ENCODE measurements at regions not wholly inside any gene's neighbourhood (a gene's known extent, or its start where the extent isn't known, plus 50 kb on each side); places are given as distances from the start of the nearest gene placed in this dataset.

DNA sequence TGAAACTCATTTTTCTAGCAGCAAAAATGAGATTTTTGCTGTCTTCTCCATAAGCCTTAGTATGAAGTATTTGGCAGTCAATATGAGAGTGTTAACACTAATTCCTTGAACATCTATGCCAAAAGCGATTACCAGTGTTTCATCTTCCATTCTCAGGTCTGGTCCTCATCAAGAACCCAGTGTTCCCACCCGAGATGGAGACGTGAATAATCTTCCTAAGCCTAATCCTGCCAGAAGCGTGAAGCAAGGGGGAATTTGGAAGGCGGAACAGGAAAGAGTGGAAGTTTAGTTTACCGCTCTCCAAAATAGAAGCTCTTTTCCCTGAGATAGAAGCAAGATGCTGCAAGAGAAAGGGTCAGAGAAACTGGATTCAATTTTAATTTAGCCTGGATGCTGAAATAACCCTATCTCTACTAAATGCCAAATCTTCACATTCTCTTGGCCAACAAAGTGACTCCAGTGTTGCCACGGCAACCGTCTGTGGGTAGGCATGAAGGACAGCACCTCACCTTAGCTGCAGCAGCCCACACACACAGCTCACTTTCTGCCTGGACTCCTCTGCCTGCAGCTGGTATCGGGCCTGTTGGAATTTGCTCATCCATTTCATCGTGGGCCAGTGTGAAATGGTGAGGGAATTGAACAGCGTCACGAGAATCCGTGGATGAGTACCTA lies 711.1 kb downstream of the CBLN2 start:
- no peak overlapping the region for H3K27ac Mint-ChIP-seq
- no peak for TF ChIP-seq CTCF (IDR thresholded peaks at IDR 0.05)
- H3K4me3 Mint-ChIP-seq = no peak overlapping the region
- 0 out of 2 replicates have a peak, but pooled peaks cover 4% of the 10 kb centered on the region for H3K36me3 Mint-ChIP-seq (ENCODE audit: low read depth)
- H3K9me3 Mint-ChIP-seq = peaks cover 32% of the 10 kb centered on the region
- H3K4me1 Mint-ChIP-seq (ENCODE audit: low read depth) = no peaks in the 10 kb centered on the region
- DNase-seq = no peak
- no peaks in the 10 kb centered on the region; the same call in 1 of the 2 replicates for H3K27me3 Mint-ChIP-seq (ENCODE audit: insufficient read depth)

- no peak for DNase-seq
- Mint-ChIP-seq H3K36me3 (ENCODE audit: low read depth) (0 out of 2 replicates have a peak, but pooled peaks cover 4% of the 10 kb centered on the region), H3K4me3 (no peak overlapping the region), H3K27me3 (ENCODE audit: insufficient read depth) (no peaks in the 10 kb centered on the region; the same call in 1 of the 2 replicates), H3K4me1 (ENCODE audit: low read depth) (no peaks in the 10 kb centered on the region), H3K9me3 (peaks cover 43% of the 10 kb centered on the region), H3K27ac (no peak overlapping the region)
- no peak for TF ChIP-seq CTCF (IDR thresholded peaks at IDR 0.05)
Observed at GRCh38 chr18:71831039-71831438, 713.1 kb downstream of the CBLN2 start.

GRCh38 chr18:71827301-71827700 lies 716.8 kb downstream of the CBLN2 start:
- Mint-ChIP-seq H3K4me3 (no peak overlapping the region), H3K9me3 (peaks cover 47% of the 10 kb centered on the region), H3K27me3 (ENCODE audit: insufficient read depth) (no peaks in the 10 kb centered on the region), H3K27ac (no peak overlapping the region), H3K36me3 (ENCODE audit: low read depth) (no peaks in the 10 kb centered on the region), H3K4me1 (ENCODE audit: low read depth) (no peaks in the 10 kb centered on the region)
- TF ChIP-seq CTCF (IDR thresholded peaks at IDR 0.05) = no peak
- DNase-seq = no peak

DNA sequence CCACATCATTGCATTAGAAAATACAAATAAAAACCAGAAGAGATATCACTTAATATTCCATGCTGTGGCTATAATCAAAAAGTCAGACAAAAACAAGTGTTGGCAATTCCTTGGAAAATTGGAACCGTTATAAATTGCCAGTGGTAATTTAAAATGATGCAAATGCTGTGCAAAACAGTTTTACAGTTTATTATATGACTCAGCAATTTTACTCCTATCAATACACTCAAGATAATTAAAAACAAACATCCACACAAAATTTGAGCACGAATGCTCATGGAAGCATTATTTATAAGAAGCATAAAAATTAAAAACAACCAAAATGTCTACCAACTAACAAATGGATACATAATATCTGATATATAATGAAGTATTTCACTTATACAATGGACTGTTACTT lies 728.8 kb downstream of the CBLN2 start:
- no peak for DNase-seq
- no peaks in the 10 kb centered on the region for H3K36me3 Mint-ChIP-seq (ENCODE audit: low read depth)
- H3K4me1 Mint-ChIP-seq (ENCODE audit: low read depth) = no peaks in the 10 kb centered on the region
- H3K27me3 Mint-ChIP-seq (ENCODE audit: insufficient read depth) = no peaks in the 10 kb centered on the region; the same call in 1 of the 2 replicates
- H3K4me3 Mint-ChIP-seq = no peak overlapping the region
- H3K9me3 Mint-ChIP-seq = peaks cover 44% of the 10 kb centered on the region
- TF ChIP-seq CTCF (IDR thresholded peaks at IDR 0.05) = no peak
- H3K27ac Mint-ChIP-seq = no peak overlapping the region

- Mint-ChIP-seq H3K36me3 (ENCODE audit: low read depth) (no peaks in the 10 kb centered on the region; the same call in 1 of the 2 replicates), H3K4me1 (ENCODE audit: low read depth) (no peaks in the 10 kb centered on the region), H3K4me3 (no peak overlapping the region), H3K9me3 (peaks cover 46% of the 10 kb centered on the region), H3K27ac (no peak overlapping the region), H3K27me3 (ENCODE audit: insufficient read depth) (no peaks in the 10 kb centered on the region; the same call in 1 of the 2 replicates)
- no peak for DNase-seq
- no peak for TF ChIP-seq CTCF (IDR thresholded peaks at IDR 0.05)
Observed at GRCh38 chr18:71809711-71810110, 734.4 kb downstream of the CBLN2 start.
